ENCODE measurements at regions not wholly inside any gene's neighbourhood (a gene's known extent, or its start where the extent isn't known, plus 50 kb on each side); places are given as distances from the start of the nearest gene placed in this dataset.

DNA sequence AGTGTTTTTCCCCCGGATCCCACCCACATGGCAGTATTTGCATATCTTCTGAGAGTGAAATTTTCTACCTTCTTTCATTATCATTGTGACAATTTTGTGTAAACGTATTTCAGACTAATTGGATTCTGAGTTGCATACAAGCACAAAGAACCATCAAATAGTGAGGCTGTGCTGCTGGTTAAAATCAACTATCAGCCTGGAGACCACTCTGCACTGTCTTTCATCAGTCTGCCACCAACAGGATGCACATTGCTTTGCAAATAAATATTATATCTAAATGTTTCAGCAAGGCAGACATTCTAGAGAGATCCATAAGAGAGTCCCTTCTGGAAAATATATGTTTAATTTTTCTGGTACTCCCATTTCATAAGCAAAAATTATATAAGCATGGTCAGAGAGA is 851.8 kb downstream of the XPNPEP1 start:
- DNase-seq (ENCODE audit: low read depth in 1 of 2, low spot score in 1 of 2) (no peak), FAIRE-seq (no peak), ATAC-seq (no peak)
- Histone ChIP-seq H3K9me3 (no peaks in the 10 kb centered on the region), H3K4me2 (no peak overlapping the region), H3K4me1 (no peaks in the 10 kb centered on the region), H3K27ac (no peak overlapping the region), H3K4me3 (no peak overlapping the region)
- POLR2A ChIA-PET, result no interaction called here
- WGBS (ENCODE audit: missing lambda C conversion rate), result 0% methylated on average over 2 of the region's 2 CpGs
- CTCF ChIA-PET, result no interaction called here
- TF ChIP-seq CEBPB (IDR thresholded peaks at IDR 0.05) (no peak), HOXB5 (CRISPR knock-in tag; IDR thresholded peaks at IDR 0.05) (no peak), EHF (CRISPR knock-in tag; IDR thresholded peaks at IDR 0.05) (no peak)

DNA sequence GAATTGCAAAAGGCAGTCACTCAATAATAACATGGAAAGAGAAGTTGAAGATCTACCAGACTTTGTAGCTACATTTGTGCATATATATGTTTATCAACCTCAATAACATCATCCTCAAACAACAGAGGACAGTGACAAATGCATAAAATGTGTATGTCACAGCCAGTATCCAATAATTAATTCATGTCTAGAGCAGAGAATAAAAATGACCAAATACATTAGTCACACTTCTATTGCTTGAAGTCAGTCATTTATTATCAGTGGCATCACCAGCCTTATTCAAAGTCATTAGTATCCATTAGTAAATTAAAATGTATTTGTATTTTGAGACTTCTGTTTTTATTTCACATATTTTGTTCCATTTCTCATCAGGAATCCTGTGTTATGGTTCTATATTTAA is 852.8 kb downstream of the XPNPEP1 start:
- TF ChIP-seq, protein P1, sequence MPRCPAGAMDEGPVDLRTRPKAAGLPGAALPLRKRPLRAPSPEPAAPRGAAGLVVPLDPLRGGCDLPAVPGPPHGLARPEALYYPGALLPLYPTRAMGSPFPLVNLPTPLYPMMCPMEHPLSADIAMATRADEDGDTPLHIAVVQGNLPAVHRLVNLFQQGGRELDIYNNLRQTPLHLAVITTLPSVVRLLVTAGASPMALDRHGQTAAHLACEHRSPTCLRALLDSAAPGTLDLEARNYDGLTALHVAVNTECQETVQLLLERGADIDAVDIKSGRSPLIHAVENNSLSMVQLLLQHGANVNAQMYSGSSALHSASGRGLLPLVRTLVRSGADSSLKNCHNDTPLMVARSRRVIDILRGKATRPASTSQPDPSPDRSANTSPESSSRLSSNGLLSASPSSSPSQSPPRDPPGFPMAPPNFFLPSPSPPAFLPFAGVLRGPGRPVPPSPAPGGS (IDR thresholded peaks at IDR 0.05), result no peak
- no peaks in the 10 kb centered on the region for H3K9me3 ChIP-seq
- H3K4me3 ChIP-seq, result no peak overlapping the region
- H3K4me1 ChIP-seq, result no peaks in the 10 kb centered on the region
- DNase-seq (ENCODE audit: low read depth in 1 of 2, low spot score in 1 of 2), result no peak
- ATAC-seq, result no peak
- H3K4me2 ChIP-seq, result no peak overlapping the region
- no peak overlapping the region for H3K27ac ChIP-seq
- ChIA-PET CTCF (no interaction called here), POLR2A (no interaction called here)
- no peak for FAIRE-seq

DNA sequence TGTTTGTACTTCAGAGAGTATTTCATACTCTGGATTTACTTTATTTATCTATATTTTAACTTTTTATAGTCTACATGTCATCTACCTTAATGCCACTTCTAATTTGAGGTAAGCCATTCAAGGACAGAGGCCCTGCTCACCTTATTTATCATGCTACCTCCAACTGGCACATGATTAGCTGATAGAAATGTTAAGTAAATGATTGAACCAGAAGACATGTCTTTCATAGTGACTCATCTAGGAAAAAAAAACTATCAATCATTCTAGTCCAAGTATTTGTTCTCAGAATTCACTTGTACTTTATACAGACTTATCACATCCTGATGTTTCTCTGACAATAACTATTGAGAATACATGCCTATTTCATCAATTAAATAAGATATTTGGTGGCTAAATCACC is 856.3 kb downstream of the XPNPEP1 start:
- Histone ChIP-seq H3K9me3 (no peaks in the 10 kb centered on the region), H3K4me1 (no peaks in the 10 kb centered on the region), H3K4me3 (no peak overlapping the region), H3K27ac (no peak overlapping the region), H3K4me2 (no peak overlapping the region)
- ATAC-seq (no peak), DNase-seq (ENCODE audit: low read depth in 1 of 2, low spot score in 1 of 2) (no peak), FAIRE-seq (no peak)
- TF ChIP-seq EHF (CRISPR knock-in tag; IDR thresholded peaks at IDR 0.05) (no peak), TP53 (CRISPR knock-in tag; IDR thresholded peaks at IDR 0.05) (no peak), SREBF2 (IDR thresholded peaks at IDR 0.05) (no peak), KDM5A (IDR thresholded peaks at IDR 0.05) (no peak), TFCP2L1 (CRISPR knock-in tag; IDR thresholded peaks at IDR 0.05) (no peak), RARB (CRISPR knock-in tag; IDR thresholded peaks at IDR 0.05) (no peak), PHF8 (IDR thresholded peaks at IDR 0.05; ENCODE audit: borderline replicate concordance, low read depth) (no peak), RNF2 (IDR thresholded peaks at IDR 0.05; ENCODE audit: borderline replicate concordance, low read depth) (no peak), CHD4 (IDR thresholded peaks at IDR 0.05; ENCODE audit: borderline replicate concordance) (no peak), EP300 (IDR thresholded peaks at IDR 0.05) (no peak), MAFK (IDR thresholded peaks at IDR 0.05; ENCODE audit: partially characterized antibody) (no peak), GATA3 (IDR thresholded peaks at IDR 0.05; ENCODE audit: borderline replicate concordance) (no peak)
- TF ChIP-seq, protein P2, sequence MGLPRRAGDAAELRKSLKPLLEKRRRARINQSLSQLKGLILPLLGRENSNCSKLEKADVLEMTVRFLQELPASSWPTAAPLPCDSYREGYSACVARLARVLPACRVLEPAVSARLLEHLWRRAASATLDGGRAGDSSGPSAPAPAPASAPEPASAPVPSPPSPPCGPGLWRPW (IDR thresholded peaks at IDR 0.05), result no peak
- TF ChIP-seq, protein P3, sequence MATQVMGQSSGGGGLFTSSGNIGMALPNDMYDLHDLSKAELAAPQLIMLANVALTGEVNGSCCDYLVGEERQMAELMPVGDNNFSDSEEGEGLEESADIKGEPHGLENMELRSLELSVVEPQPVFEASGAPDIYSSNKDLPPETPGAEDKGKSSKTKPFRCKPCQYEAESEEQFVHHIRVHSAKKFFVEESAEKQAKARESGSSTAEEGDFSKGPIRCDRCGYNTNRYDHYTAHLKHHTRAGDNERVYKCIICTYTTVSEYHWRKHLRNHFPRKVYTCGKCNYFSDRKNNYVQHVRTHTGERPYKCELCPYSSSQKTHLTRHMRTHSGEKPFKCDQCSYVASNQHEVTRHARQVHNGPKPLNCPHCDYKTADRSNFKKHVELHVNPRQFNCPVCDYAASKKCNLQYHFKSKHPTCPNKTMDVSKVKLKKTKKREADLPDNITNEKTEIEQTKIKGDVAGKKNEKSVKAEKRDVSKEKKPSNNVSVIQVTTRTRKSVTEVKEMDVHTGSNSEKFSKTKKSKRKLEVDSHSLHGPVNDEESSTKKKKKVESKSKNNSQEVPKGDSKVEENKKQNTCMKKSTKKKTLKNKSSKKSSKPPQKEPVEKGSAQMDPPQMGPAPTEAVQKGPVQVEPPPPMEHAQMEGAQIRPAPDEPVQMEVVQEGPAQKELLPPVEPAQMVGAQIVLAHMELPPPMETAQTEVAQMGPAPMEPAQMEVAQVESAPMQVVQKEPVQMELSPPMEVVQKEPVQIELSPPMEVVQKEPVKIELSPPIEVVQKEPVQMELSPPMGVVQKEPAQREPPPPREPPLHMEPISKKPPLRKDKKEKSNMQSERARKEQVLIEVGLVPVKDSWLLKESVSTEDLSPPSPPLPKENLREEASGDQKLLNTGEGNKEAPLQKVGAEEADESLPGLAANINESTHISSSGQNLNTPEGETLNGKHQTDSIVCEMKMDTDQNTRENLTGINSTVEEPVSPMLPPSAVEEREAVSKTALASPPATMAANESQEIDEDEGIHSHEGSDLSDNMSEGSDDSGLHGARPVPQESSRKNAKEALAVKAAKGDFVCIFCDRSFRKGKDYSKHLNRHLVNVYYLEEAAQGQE (IDR thresholded peaks at IDR 0.05), result no peak
- TF ChIP-seq, protein P4, sequence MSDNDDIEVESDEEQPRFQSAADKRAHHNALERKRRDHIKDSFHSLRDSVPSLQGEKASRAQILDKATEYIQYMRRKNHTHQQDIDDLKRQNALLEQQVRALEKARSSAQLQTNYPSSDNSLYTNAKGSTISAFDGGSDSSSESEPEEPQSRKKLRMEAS (IDR thresholded peaks at IDR 0.05), result no peak
- TF ChIP-seq, protein P1 (IDR thresholded peaks at IDR 0.05), result no peak
- TF ChIP-seq, protein P5, sequence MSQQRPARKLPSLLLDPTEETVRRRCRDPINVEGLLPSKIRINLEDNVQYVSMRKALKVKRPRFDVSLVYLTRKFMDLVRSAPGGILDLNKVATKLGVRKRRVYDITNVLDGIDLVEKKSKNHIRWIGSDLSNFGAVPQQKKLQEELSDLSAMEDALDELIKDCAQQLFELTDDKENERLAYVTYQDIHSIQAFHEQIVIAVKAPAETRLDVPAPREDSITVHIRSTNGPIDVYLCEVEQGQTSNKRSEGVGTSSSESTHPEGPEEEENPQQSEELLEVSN (IDR thresholded peaks at IDR 0.05; ENCODE audit: borderline replicate concordance, low read depth), result no peak
- ChIA-PET CTCF (no interaction called here), POLR2A (no interaction called here)
